HG03378 (cell line): ENCODE measurements at regions not wholly inside any gene's neighbourhood (a gene's known extent, or its start where the extent isn't known, plus 50 kb on each side); places are given as distances from the start of the nearest gene placed in this dataset.

Experiments used
- ATAC-seq: cut with Tn5 transposase; IDR thresholded peaks from one replicate; pipeline ENCODE4 v1.9.1; 2021; ENCODE audit warnings: mild to moderate bottlenecking, moderate library complexity; ENCODE audit not compliant: unreplicated experiment

- ATAC-seq, result no peak
Observed at GRCh38 chr4:114349543-114350175, 248.9 kb upstream of the UGT8 start.

- ATAC-seq, result no peak
Observed at GRCh38 chr4:114358901-114359300, 239.7 kb upstream of the UGT8 start.

GRCh38 chr4:114361249-114361648 is 237.4 kb upstream of the UGT8 start:
- ATAC-seq, result no peak

- ATAC-seq, result no peak
Observed at GRCh38 chr4:114364857-114365256, 233.8 kb upstream of the UGT8 start.

- no peak for ATAC-seq
Observed at GRCh38 chr4:114365591-114365990, 233.0 kb upstream of the UGT8 start.

- no peak for ATAC-seq
Observed at GRCh38 chr4:114366368-114366767, 232.2 kb upstream of the UGT8 start.

- no peak for ATAC-seq
Observed at GRCh38 chr4:114368751-114369150, 229.9 kb upstream of the UGT8 start.

GRCh38 chr4:114373508-114373907 is 225.1 kb upstream of the UGT8 start:
- no peak for ATAC-seq

- ATAC-seq, result no peak
Observed at GRCh38 chr4:114378305-114378903, 220.2 kb upstream of the UGT8 start.

GRCh38 chr4:114383067-114383466 is 215.5 kb upstream of the UGT8 start:
- ATAC-seq, result no peak

- ATAC-seq, result no peak
Observed at GRCh38 chr4:114383721-114384120, 214.9 kb upstream of the UGT8 start.

- no peak for ATAC-seq
Observed at GRCh38 chr4:114384629-114385028, 214.0 kb upstream of the UGT8 start.

GRCh38 chr4:114385195-114385985 is 213.2 kb upstream of the UGT8 start:
- ATAC-seq, result no peak

GRCh38 chr4:114386637-114387233 is 211.9 kb upstream of the UGT8 start:
- ATAC-seq, result no peak

- ATAC-seq, result no peak
Observed at GRCh38 chr4:114389070-114389685, 209.4 kb upstream of the UGT8 start.

GRCh38 chr4:114393295-114394038 is 205.1 kb upstream of the UGT8 start:
- ATAC-seq, result no peak

- ATAC-seq, result no peak
Observed at GRCh38 chr4:114396808-114397207, 201.8 kb upstream of the UGT8 start.

GRCh38 chr4:114398410-114398809 is 200.2 kb upstream of the UGT8 start:
- no peak for ATAC-seq

GRCh38 chr4:114399105-114399504 is 199.5 kb upstream of the UGT8 start:
- no peak for ATAC-seq

GRCh38 chr4:114400531-114400930 is 198.1 kb upstream of the UGT8 start:
- ATAC-seq, result no peak

GRCh38 chr4:114401483-114401882 is 197.1 kb upstream of the UGT8 start:
- no peak for ATAC-seq
